RPMI8226 (cell line): ENCODE measurements at regions not wholly inside any gene's neighbourhood (a gene's known extent, or its start where the extent isn't known, plus 50 kb on each side); places are given as distances from the start of the nearest gene placed in this dataset.

Experiments
- DNase-seq: peaks from one replicate; pipeline ENCODE4 v3.0.0-alpha.2; 2015

DNA sequence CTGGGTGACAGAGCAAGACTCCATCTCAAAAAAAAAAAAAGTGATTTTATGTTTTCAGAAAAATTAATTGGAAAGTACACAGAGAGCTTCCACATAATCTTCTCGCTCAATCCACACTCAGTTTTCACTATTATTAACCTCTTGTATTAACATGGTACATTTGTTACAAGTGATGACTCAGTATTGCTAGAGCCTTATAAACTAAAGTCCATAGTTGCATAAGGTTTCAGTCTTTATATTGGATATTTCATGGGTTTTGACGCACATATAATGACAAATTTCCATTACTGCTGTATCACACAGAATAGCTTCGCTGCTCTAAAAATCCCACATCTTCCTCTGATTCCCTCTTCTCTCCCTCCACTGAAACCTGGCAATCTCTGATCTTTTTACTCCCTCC is 603.5 kb downstream of the XIRP2 start:
- DNase-seq = no peak

DNA sequence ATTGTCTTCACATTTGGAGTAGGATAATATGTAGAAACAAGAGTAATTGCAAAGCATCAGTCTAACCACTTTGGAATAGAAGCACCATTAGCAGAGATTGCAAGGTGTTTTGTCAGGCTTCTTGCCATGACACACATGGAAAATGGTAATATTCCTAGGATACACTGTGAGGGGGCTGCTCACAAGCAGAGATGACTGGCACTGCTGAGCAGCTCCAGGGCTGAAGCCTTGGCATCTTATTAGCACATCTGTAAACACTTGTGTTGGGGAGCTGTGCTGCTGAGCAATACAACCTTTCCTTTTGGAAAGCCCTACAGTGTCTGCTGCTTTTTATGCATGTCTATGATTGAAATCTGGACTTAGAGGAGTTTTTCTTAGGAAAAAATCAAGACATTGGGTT is 602.2 kb downstream of the XIRP2 start:
- DNase-seq = no peak

DNA sequence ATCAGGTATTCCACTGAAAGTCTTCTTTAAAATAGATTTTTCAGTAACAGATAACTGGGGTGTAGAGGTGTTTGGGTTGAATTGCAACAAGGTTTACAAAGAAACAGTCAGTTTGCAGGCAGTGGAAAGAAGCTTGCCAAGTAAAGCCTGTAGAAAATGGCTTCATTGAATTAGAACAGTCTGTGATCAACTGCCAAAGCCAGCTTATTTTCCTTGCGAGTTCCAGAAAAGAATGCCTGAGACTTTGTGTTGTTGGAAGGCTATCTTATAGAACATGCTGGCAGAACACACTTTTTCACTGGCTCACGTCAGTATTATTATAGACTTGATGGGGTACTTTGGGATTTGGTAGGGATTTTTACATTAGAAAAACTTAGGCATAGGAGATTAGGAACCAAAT is 601.0 kb downstream of the XIRP2 start:
- DNase-seq = no peak

DNA sequence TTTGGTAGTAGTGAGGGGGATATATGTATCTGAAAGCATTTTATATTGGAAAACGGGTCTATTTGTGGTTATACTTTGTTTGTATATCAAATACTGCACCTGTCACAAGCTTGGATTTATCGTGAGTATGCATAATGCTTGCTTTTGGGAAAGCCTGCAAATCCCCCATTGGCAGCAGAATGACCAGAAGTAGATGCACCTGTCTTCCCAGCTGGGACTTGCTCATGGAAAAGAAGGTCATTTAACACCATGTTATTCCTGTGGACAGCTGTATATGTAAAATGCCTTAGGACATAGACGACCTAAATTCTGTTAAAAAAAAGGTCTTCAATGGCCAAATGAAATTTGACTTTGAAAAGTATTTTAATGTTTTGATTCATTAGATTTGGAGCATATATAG is 599.4 kb downstream of the XIRP2 start:
- DNase-seq = no peak

DNA sequence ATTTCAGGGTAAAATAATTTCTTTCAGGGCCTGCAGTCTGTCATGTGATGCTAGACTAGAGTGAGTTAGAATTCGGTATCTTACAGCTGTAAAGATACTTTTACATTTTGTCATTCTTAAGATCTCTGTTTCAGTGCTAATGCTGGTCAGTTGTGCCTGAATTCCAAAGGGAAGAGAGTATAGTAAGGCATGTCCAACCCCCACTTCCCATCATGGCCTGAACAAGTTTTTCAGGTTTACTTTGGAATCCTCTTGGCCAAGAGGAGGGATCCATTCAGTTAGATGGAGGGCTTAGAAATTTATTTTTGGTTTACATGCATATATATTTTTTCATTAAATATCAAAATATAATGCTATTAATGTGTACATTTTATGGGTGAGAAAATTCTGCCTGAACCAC is 596.6 kb downstream of the XIRP2 start:
- DNase-seq = no peak

DNA sequence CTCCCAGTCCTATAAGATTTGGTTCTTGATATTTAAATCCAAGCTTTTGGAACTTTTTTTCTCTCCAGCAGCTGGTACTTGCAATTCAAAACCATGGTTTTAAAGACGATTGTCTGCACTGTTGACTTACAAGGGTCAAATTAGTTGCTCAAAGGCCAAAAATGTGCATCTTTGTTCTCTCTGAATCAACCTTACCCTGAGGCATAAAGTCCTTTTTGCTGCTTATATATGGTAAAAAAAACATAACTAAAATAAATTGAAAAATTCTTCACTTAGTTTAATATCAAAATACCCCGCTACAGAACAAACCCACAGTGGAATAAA is 592.7 kb downstream of the XIRP2 start:
- no peak for DNase-seq

DNA sequence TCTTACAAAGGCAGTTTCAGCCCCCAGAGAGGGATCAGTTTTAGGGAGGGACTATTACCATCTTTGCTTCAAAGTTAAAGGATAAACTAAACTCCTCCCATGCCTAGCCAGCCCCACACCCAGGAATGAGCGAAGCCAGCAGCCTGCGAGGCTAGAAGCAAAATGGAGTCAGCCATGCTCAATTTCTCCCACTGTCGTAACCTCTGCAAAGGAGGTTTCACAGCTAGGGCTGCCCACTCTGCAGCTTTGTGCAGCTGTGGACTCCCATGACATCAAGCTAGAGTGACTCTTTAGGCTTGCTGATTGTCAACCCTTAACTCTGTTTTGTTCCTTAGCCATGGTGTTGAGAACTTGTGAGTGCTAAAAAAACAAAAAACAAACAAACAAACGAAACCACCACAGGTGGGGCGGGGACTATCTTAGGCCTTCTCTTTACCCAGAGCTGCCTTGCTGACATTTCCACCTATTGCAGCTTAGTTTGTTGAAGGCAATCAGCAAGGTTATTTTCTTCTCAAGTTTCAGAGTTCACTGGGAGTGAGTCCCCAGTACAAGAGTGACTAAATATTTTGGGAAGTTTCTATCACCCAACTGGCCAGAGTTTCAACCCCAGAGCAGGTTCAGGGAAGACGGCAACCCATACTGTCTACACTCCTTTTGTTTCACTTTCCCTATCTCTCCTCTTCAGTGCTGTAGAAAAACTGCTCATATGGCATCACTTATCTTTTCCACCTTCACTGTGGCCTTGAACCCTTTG is 592.1 kb downstream of the XIRP2 start:
- DNase-seq = no peak

DNA sequence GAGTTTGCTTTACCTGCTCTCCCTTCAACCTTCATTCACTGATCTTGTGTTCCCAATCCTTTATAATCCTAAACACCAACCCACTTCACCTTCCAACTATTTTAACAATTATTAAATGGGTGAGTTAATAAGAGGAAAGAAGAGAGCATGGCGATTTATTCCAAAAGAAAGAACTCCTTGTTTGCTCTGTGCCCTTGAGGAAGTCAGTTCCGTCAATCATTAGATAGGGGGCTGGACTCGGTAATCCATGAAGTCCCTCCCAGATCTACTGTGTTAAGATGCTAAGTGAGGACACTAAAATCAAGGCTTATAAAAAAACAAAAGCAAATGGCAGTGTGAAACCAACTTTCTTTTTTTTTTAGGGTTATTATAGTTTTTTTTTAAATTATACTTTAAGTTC is 589.9 kb downstream of the XIRP2 start:
- no peak for DNase-seq

DNA sequence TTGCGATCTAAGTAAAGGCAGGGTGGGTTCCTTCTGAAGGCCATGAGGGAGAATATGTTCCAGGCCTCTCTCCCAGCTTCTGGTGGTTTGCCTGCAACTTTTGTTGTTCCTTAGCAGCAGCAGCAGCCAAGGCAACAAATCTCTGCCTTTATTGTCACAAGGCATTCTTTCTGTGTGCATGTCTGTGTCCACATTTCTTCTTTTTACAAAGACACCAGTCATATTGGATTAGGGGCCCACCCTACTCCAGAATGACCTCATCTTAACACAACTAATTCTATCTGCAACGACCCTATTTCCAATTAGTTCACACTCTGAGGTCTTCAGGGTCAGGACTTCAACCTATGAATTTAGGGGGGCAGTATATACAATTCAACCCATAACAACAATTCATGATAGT is 587.5 kb downstream of the XIRP2 start:
- no peak for DNase-seq

DNA sequence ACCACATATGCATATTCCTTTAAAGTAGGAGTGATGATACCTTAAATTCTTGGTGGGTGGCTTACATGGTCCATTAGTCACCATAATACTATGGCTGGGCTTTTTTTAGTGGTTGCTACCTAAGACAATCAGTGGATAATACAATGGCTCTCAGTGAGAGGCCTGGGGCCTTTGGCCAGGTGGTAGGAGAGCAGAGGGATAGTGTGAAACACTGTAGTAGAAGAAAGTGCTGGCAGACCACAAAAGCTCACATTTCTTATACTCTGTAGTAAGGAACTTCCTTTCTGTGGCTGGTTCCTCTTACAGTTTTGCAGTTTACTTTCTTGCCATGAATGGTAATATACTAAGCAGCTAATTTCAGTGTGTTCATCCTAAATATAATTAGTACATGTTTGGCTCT is 583.5 kb downstream of the XIRP2 start:
- DNase-seq = no peak

DNA sequence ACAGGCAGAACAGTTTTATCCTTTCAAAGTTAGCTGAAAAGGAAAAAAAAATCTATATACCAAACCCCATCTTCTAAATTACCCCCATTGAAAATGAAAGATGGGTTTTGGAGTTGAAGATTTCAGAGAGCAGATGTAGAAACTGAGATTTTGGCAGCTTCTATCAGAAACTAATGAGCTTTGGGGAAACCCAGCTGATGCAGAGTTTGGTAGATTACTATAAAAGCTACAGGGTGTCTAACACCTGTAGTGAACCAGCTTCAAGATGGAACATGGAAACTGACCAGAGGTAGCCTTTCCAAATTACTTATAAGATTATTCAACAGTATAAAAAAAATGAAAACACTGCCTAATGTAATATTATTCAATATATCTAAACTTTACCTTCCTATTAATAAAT is 583.1 kb downstream of the XIRP2 start:
- DNase-seq = no peak

DNA sequence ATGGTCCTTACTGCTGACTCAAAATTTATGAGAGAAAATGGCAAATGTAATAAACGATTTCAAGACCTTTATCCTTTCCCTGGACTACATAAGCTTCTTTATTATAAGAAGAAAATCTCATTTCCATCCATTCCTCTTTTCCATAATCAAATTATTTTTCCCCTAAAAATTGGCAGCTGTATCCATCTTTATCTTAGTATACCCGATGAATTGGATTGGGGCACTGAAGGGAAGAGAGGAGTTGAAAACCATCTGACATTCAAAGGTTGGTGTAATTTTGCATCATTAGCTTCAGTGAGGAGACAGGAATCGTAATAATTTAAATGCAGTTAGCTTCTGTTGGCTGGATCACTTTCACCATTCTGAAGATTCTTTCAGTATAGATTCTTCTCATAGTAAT is 574.1 kb downstream of the XIRP2 start:
- DNase-seq = no peak

DNA sequence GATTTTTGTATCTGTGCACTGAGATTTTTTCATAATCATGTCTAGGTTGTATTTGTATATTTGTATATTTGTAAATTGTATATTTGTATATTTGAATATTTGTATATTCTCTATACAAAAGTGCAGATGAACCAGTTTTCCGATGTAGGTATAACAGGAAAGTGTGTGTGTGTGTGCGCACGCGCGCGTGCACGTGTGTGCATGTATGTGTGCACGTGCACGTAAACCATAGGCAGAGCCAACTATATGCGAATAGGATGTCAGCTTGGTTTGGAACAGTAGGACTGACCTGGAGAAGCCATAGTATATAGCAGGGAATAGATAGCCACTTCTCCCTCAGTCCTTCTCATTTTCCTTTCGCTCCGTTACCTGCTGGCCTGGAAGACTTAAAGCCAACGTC is 565.8 kb downstream of the XIRP2 start:
- no peak for DNase-seq

DNA sequence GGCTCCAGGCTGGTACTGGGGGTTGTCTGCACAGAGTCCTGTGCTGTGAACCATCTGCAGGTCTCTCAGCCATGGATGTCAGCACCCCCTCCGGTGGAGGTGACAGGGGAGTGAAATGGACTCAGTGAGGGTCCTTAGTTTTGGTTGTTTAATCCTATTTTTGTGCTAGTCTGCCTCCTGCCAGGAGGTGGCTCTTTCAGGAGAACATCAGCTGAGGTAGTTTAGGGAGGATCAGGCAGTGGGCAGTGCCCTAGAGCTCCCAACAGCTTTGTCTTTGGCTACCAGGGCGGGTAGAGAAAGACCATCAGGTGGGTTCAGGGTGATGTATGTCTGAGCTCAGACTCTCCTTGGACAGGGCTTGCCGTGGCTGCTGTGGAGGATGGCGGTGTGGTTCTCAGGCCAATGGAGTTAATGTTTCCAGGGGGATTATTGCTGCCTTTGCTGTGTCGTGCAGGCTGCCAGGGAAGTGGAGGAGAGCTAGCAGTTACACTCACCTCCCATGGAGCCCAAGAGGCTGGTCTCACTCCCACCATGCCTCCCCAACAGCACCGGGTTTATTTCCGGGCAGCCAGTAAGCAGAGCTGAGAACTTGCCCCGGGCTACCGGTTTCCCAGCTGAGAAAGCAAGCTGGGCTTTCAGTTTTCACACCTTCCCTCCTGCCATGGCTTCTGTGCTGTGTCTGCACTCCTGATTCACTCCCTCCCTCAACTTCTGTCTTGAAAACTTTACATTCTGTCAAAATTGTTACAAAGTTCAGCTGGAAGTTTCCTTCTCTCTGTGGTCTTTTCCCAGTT is 563.4 kb downstream of the XIRP2 start:
- DNase-seq = no peak

DNA sequence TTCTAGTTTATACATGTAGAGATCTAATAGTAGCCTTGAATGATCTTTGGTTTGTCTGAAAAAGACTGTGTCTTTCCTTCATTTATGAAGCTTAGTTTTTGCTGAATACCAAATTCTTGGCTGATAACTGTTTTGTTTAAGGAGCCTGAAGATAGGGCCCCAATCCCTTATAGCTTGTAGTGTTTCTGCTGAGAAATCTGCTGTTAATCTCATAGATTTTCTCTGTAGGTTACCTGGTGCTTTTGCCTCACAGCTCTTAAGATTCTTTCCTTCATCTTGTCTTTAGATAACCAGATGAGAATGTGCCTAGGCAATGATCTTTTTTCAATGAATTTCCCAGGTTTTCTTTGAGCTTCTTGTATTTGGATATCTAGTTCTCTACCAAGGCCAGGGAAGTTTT is 562.1 kb downstream of the XIRP2 start:
- no peak for DNase-seq

DNA sequence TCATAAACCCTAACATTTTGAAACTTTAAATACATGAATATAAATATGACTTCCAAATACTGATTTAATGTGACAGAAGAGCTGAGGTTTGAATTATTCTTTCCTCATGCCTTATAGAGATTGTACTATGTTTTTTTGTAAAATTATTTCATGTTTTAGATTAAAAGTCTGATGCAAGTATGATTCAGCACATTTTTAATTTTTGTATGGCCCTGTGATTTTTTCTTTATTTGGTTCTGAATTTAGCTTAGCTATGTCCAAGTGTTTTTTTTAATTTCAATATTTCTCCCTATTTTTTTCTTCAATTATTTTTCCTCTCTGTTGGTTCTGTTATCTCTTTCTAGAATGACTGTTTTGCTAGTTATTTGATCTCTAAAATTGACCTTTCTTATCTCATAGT is 552.1 kb downstream of the XIRP2 start:
- no peak for DNase-seq

DNA sequence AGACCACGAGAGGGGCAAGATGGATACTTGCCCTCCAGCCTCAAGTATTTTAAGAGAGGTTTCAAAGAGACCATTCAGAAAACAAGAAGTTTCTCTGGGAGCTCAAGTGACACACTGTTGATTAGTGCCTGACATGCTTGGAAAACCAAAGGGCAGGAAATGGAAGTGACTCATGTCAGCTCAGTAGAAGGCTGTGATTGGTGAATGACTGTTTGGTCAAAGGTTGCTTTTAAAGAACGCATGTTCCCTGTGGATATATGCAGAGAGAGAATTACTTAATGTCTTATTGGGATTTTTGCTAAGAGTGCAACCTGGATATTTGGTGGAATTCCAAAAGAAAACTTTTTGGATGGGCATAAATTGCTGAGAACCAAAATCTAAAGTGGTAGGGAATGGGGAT is 549.9 kb downstream of the XIRP2 start:
- DNase-seq = no peak

DNA sequence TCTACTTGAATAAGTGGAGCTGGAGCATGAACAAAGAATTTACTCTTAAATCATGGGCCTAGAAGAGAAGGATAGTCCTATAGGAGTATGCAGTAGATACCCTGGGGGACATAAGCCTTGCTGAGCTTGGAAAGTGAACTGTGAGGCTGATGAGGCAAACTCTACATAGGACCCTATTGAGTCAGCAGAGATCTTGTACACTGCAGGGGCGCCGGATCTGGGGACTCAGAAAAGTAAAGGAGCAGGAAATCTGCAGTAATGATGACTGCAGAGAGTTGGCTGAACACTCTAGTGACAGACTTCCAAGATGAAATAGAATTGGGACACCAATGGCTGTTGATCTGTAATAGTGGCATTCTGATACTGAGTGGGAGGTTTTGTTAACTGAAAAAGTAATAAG is 543.7 kb downstream of the XIRP2 start:
- DNase-seq = no peak

DNA sequence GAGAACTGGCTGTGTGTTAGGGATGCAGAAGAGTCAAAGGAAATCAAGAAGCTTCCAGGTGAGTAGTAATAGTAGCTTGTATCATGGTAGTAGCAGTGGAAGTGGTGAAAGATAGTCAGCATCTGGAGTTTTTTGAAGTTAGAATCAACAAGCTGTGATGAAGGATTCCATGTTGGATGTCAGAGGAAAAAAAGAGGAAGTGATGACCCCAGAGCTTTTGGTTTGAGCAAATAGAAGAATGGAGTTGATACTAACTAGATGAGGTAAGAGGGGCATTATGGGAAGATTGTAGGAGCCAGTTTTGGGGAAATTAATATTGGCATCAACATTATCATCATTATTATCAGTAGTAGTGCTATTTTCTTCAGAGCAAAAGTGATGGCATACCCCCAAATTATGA is 542.2 kb downstream of the XIRP2 start:
- DNase-seq = no peak

DNA sequence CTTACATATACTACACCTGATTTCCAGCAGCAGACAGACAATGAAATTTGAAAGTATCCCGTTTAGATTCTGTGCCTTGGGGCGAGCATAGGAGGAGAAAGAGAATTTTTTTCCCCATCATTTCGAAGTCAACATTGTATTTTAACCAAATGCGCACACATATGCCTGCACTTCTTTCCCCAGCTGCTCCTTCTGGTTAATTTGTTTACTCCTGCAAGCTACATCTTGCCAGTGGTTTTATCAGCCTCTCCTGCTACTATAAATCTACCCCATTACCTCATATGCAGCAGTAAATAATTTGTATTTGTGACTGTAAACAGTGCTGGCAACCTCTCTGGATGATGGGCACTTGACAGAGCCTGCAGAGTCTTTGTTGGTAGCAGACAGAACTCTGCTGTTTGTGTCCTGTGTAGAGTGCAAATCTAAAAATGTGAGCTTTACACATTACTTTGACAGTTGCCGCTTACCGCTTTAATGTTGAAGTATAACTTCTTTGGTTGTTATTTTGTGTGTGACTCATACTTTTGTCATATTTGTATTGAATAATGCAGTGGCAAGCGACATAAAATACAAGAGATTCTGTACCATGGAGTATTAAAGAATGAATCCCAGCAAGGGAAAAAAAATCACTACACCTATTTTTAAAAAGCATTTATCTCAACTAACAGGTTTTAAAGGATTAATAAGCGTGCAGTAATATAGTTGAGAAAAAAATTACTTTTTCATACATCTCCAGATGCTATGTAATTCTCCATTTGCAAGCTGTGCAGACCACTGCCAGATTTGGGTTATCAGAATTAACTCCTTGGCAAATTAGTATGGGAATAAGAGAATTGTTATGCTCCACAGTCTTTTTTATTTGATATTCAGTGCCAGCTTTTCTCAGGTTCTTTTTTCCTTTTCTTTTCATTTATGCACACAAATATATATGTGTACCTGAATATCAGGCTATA is 536.8 kb downstream of the XIRP2 start:
- no peak for DNase-seq

DNA sequence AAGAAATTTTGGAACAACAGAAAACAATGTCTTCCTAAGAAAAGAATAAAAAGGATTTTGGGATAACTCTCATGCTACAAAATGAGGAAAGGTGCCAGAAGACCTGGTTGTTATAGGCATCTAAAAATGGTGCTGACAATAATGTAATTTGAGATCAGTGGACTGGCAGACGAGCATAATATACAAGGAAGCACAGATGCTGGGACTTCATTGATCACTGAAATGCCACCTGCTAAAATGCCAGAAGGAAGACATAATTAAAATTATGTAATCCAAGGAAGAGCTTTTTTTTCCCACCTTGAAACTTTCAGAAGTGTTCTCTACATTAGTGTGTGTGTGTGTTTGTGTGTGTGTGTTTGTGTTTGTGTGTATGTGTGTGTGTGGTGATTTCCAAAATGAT is 535.9 kb downstream of the XIRP2 start:
- no peak for DNase-seq

DNA sequence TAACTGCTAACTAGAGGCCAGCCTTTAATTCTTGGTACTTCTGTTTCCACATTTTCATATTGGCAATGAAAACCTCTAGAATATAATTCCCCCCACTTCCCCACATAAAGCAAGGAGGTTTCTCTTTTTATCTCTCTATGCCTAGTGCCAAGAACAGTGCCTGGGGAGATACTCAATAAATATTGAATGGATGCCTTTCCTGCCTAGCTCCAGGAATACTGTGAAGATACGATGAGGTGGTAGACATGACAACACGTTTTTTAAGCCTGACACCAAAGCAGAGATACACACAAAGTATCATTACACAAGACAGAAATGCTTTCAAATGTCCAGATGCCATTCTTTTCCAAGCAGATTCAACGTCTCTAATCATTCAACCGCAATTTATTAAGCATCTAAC is 535.5 kb downstream of the XIRP2 start:
- DNase-seq = no peak

DNA sequence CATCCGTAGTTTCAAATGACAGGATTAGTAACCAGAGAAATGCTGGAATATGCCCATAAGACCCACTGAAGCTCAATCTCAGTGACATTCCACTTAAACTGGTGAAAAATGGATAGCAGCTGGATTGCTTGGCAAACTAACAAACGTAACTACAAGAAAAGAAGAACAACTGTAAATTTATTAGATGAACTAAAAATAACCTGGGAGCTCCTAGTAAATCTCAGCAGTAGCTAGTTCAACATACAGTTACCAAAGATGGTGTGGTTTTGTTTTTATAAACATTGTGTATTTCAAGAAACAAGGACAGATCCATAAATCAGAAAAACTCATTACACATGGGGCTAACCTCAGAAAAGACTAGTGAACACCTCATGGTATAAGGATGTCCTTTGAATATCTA is 531.9 kb downstream of the XIRP2 start:
- no peak for DNase-seq

DNA sequence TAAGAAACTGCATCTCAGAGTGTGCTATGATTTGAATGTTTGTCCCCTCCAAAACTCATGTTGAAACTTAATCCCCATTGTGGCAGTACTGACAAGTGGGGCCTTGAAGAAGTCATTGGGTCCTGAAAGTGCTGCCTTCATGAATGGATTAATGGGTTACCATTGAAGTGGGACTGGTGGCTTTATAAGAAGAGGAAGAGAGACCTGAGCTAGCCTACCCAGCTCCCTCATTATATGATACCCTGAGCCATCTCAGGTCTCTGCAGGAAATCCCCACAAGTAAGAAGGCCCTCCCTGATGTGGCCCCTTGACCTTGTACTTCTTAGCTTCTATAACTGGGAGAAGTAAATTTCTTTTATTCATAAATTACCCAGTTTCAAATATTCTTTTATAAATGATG is 526.8 kb downstream of the XIRP2 start:
- DNase-seq = no peak
